ENCODE measurements at regions not wholly inside any gene's neighbourhood (a gene's known extent, or its start where the extent isn't known, plus 50 kb on each side); places are given as distances from the start of the nearest gene placed in this dataset.

DNA sequence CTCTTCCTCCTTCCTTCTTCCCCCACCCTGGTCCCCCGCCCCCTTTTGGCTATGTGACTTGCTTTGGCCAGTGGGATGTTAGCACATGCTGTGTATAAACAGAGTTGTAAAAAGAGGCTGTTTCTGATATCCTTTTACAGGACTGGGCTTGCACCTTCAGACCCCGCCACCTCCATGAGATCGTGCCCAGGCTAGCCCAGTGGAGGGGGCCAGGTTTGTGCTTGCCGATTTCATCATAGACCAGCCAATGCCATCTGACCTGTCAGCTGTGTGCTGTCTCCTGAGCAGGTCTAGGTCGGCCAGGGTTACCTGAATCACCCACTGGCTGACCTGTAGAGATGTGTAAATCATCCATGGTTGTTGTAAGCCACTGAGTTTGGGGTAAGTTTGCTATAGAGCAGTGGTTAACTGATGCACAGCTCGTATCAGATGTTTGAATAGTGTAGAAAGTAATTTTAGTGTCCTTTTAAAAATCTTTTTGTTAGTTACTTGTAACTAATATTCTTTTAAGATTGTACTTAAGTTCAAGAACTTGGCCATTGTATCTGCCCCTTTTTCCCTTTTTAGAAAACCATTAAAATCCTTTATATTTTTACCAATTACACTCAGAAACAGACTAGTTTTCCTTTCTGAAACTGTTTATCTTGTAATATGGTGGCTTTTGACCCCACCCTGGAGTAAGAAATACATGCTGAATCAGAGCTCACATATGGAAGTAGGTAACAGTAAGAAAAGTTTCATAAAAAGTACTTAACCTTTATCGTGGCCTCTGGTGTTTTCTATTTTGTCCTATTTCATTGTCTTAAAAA, 122.0 kb upstream of the MGAT5 start:
- Histone ChIP-seq H3K27me3 (ENCODE audit: control insufficient read depth, insufficient read depth, low read length) (no peaks in the 10 kb centered on the region), H3K4me3 (ENCODE audit: low read depth, low read length) (no peak overlapping the region), H3K36me3 (ENCODE audit: control insufficient read depth, insufficient read depth, low read length) (no peaks in the 10 kb centered on the region)
- no peak for DNase-seq (ENCODE audit: low read depth)
- TF ChIP-seq CTCF (IDR thresholded peaks at IDR 0.05; ENCODE audit: insufficient read depth, low read length, poor library complexity, severe bottlenecking), result no peak

DNA sequence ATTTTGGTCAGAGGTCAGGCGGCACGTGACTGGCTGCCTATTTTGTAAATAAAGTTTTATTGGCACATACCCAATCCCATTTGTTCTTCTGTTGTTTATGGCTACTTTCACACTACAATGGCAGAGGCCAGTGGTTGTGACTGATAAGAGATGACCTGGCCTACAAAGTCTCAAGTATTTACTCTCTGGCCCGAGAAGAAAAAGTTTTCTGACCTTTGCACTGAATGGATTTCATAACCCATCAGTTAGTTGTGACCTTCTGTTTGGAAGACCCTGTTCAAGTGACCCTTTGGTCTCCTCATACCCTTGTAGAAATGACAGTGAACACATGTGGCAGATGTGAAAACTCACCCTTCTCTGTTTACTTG, 121.4 kb upstream of the MGAT5 start:
- Histone ChIP-seq H3K36me3 (ENCODE audit: control insufficient read depth, insufficient read depth, low read length) (no peaks in the 10 kb centered on the region), H3K27me3 (ENCODE audit: control insufficient read depth, insufficient read depth, low read length) (no peaks in the 10 kb centered on the region), H3K4me3 (ENCODE audit: low read depth, low read length) (no peak overlapping the region)
- TF ChIP-seq CTCF (IDR thresholded peaks at IDR 0.05; ENCODE audit: insufficient read depth, low read length, poor library complexity, severe bottlenecking), result no peak
- DNase-seq (ENCODE audit: low read depth), result no peak

DNA sequence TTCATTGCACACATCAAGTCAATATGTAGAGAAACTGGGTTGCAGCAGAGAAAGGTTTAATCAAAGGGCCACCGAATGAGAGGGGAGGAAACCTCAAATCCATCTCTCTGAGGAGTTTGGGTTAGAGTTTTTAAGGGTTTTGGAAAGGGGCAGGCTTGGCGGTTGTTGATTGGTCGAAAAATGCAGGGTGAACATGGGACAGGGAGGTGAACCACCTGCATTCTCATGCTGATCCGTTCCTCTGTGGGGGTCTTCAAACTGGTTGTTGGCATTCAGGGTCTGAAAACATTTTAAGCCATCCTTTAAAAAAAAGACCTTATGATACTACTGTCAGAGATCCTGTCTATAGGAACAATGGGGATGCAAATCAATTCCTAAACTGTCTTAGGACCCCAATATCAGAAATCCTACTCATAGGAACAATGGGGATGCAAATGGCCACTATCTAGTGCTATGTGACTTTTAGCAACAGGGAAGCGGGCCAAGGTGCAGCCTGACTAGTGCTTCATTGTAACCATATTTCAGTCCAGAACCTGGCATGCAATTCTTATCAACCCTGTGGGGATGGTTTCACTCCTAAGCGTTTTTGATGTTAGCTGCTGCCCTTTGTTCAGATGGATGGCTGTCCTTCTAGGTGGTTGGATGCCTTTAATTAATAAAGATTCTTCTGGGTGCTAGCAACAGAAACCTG, 120.1 kb upstream of the MGAT5 start:
- H3K27me3 ChIP-seq (ENCODE audit: control insufficient read depth, insufficient read depth, low read length), result no peaks in the 10 kb centered on the region
- no peaks in the 10 kb centered on the region for H3K36me3 ChIP-seq (ENCODE audit: control insufficient read depth, insufficient read depth, low read length)
- no peak for DNase-seq (ENCODE audit: low read depth)

GRCh38 chr2:134134313-134134706, 119.6 kb upstream of the MGAT5 start:
- no peaks in the 10 kb centered on the region for H3K36me3 ChIP-seq (ENCODE audit: control insufficient read depth, insufficient read depth, low read length)
- no peak for DNase-seq (ENCODE audit: low read depth)
- no peaks in the 10 kb centered on the region for H3K27me3 ChIP-seq (ENCODE audit: control insufficient read depth, insufficient read depth, low read length)
- no peak overlapping the region for H3K4me3 ChIP-seq (ENCODE audit: low read depth, low read length)
- TF ChIP-seq CTCF (IDR thresholded peaks at IDR 0.05; ENCODE audit: insufficient read depth, low read length, poor library complexity, severe bottlenecking), result no peak

More for the DNA sequence above, 120.1 kb upstream of the MGAT5 start:
- no peak for TF ChIP-seq CTCF (IDR thresholded peaks at IDR 0.05; ENCODE audit: insufficient read depth, low read length, poor library complexity, severe bottlenecking)
- H3K4me3 ChIP-seq (ENCODE audit: low read depth, low read length), result no peak overlapping the region

DNA sequence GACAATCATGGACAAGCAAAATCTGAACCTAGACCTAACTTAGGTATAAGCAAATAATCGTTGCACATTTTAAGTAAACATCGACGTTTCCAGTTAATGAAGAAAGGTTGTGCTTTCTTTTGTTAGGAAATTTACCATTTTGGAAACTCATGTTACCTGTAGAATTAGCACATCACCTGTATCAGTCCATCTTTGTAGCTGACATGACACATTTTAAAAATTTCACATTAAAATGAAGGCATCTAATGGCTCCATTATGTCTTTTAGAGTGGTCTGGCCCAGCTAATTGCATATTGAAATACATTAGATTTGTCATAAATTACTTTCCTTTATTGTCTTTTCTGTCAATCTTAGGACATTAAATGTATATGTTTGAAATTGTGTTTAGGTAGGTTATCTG, 119.0 kb upstream of the MGAT5 start:
- Histone ChIP-seq H3K4me3 (ENCODE audit: low read depth, low read length) (no peak overlapping the region), H3K36me3 (ENCODE audit: control insufficient read depth, insufficient read depth, low read length) (no peaks in the 10 kb centered on the region), H3K27me3 (ENCODE audit: control insufficient read depth, insufficient read depth, low read length) (no peaks in the 10 kb centered on the region)
- DNase-seq (ENCODE audit: low read depth), result no peak
- TF ChIP-seq CTCF (IDR thresholded peaks at IDR 0.05; ENCODE audit: insufficient read depth, low read length, poor library complexity, severe bottlenecking), result no peak

Data from kidney epithelial cell (primary cell).